Stimulated activated CD4-positive, alpha-beta T cell treated with anti-CD3 and anti-CD28 coated beads, Interleukin-15, amount 100 ng/mL, for 1 hour (primary cell): ENCODE measurements at regions not wholly inside any gene's neighbourhood (a gene's known extent, or its start where the extent isn't known, plus 50 kb on each side); places are given as distances from the start of the nearest gene placed in this dataset.
"Not testable (repeated sequence)": the region's sequence is repeated elsewhere in the genome, so short reads cannot be mapped to it uniquely, and the experiment has no call there.

ENCODE experiments used
- DNase-seq, 2 donors: peaks; one replicate each; pipeline ENCODE4 v3.0.0-alpha.2; 2020; ENCODE audit warnings: low read depth in 1 of 2, low spot score in 1 of 2

DNA sequence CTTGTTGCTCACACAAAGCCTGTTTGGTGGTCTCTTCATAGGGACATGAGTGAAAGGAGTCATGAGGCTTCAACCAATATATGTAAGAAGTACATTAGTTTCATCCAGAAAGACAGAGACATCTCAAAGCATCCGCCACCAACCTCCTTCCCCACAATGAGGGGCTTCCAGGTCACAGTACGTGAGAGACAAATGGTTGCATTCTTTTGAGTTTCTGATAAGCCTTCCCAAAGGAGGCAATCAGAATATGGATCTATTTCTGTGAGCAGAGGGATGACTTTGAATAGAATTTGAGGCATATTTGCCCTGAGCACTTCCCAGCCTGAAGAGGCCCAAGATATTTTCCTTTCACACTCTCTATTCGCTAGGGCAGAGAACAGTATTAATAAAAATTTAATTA, 931.1 kb downstream of the FAM181B start:
- no peak for DNase-seq

DNA sequence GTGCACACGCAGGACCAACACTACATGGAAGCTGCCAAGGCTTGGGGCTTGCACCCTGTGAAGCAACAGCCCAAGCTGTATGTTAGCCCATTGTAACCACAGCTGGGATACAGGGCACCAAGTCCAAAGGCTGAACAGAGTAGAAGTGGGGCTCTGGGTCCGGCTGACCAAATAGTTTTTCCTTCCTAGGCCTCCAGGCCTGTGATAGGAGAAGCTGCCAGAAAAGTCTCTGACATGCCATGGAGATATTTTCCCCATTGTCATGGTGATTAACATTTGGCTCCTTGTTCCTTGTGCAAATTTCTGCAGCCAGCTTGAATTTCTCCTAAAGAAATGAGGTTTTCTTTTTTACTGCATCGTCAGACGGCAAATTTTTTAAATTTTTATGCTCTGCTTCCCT, 941.2 kb downstream of the FAM181B start:
- DNase-seq, result no peak

DNA sequence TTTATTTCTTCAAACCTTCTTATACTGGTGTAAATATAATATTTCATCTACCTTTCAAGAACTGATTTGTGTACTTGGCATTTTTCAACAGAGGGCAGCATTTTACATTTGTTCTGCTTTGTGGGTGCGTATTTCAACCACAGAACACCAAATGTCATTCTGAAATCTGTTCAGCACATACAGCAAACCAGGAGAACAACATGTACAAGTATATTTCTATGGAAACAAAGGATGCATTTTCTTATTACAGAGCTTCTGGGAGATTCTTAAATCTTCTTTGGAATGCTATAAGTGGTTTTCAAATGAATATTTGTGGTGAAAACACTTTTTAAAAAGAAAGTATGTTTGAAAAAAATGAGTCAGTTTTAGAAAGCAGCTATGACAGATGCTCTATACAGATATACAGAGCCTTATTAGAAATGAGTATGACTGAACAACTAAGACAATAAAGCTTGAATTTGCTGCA, 946.0 kb downstream of the FAM181B start:
- no peak for DNase-seq

DNA sequence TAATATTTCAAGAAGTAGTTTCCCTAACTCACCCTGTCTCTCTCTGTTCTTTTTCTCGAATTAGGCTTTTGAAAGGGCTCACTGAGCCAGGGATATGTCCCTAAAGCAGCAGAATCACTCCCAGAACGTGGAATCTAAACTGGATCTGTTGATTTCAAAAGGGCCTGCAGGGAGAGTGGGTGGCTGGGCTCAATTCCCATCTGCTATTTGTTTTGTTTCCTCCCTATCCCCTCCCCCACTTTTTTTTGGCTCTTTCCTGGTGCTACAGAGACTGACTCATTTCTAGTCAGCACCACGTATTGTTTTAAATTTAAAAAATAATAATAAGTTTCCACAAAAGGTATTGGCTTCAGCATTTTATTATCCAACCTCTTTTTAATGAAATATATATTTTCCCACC, 961.5 kb downstream of the FAM181B start:
- DNase-seq, result no peak

DNA sequence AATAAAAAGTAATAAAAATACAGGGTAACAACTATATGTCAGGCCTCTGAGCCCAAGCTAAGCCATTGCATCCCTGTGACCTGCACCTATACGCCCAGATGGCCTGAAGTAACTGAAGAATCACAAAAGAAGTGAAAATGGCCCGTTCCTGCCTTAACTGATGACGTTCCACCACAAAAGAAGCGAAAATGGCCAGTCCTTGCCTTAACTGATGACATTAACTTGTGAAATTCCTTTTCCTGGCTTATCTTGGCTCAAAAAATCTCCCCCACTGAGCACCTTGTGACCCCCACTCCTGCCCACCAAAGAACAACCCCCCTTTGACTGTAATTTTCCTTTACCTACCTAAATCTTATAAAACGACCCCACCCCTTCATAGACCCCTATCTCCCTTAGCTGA, 963.8 kb downstream of the FAM181B start:
- not testable (repeated sequence) for DNase-seq

DNA sequence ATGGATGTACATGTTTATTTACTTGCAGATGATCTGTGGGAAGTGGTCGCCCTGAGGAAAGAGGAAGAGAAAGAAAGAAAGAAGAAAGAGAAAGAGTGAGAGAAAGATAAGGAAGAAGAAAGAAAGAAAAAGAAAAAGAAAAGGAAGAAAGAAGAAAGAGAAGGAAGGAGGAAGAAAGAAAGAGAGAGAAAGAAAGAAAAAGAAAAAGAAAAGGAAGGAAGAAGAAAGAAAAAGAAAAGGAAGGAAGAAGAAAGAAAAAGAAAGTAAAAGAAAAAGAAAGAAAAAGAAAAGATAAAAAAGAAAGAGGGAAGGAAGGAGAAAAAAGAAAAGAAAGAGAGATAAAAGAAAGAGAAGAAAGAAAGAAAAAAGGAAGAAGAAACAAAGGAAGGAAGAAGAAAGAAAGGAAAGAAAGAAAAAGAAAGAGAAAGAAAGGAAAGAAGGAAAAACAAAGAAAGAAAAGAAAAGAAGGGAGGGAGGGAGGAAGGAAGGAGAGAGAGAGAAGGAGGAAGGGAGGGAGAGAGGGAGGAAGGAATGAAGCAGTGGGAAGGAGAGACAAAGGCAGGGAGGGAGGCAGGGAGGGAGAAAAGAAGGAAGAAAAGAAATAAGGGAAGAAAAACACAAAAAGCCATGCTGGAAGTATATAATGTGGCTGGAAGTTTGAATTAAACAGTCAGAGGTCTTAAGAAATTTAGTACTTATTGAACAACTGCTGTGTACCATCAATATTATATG, 976.6 kb downstream of the FAM181B start:
- no peak for DNase-seq

DNA sequence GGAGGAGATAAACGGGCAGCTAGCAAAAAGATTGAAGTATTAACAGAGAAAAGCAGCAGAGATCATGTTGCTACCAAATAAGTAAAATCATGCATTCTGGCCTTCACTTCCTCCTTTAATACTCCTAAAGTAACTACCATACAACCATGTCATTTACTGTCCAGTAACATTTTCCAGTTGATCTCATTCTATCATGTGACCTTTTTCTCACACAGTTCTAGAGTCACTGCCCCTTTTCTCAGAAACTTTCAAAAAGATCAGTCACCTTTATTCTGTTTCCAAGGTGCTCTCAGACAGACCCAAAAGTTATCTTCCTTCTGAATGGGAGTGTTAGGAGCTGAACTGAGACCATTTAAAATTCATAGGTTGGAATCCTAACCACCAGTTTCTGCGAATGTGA, 984.4 kb downstream of the FAM181B start:
- DNase-seq, result no peak

DNA sequence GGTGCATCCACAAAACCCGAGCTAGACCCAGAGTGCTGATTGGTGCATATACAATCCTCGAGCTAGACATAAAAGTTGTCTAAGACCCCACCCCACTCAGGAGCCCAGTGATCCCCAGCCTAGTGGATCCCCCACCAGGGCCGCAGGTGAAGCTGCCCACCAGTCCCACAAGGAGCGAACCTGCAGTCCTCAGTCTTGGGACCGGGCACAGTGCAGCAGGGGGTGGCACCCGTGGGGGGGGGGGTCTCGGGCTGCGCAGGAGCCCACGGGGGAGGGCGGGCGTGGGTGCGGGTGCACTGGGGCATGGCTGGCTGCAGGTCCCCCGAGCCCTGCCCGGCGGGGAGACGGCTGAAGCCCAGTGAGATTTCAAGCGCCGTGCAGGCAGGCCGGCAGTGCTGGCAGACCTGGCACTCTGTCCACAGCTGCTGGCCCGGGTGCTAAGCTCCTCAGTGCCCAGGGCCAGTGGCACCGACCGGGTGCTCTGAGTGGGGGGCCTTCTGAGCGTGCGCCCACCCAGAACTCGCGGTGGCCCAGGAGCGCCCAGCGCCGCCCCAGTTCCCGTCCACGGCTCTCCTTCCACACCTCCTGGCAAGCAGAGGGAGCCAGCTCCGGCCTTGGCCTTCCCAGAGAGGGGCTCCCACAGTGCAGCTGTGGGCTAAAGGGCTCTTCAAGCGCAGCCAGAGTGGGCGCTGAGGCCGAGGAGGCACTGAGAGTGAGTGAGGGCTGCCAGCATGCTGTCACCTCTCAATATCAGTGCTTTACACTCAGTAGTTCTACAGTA, 989.1 kb downstream of the FAM181B start:
- DNase-seq, result no peak

DNA sequence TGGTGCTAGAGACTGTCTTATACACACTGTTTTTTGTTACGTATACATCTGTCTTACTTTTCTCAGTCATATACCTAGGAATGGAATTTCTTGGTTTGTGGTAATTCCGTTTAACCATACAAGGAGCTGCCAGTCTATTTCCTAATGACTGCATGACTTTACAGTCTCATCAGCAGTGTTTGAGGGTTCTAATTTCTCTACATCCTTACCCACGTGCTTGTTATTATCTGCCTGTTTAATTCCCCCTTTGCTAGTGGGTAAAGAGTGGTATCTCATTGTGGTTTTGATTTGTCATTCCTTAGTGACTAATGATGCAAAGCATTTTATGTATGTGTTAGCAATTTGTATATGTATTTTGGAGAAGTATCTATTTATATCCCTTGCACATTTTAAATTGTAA, 1008.0 kb downstream of the FAM181B start:
- no peak for DNase-seq

DNA sequence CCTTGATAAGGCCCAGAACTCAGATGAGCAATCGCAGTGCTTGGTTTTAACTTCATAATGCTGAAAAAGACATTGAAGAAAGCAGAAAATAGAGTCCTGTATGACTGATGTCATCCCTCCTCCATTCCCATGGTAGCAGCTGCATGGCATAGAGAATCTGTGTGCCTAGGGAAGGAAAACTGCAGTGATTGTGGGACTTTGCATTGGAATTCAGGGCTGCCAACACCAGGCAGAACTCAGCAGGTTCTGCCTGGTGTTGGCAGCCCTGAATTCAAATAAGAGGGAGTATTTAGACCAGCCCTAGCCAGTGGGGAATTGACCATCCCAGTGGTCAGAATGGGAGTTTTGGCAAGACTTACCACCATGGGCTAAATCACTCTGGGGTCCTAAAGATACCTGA, 1016.0 kb downstream of the FAM181B start:
- no peak for DNase-seq

DNA sequence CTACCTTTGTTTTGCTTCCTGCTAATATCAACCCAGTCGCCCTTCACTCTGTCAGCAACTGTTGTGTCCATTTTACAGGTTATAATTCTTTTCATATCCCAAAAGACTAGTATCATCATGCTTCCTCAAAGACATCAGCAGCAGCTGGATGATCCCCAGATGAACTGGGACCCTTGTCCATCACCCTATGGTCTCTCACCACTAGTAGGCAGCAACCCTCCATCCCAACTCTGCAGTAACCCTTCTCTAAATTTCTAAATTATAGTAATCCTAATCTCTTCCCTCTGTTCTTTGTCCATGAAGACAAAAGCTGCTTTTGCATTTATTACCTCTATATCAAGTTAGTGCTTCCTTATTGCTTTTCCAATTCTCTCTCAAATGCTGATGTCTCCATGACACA, 1025.8 kb downstream of the FAM181B start:
- no peak for DNase-seq

DNA sequence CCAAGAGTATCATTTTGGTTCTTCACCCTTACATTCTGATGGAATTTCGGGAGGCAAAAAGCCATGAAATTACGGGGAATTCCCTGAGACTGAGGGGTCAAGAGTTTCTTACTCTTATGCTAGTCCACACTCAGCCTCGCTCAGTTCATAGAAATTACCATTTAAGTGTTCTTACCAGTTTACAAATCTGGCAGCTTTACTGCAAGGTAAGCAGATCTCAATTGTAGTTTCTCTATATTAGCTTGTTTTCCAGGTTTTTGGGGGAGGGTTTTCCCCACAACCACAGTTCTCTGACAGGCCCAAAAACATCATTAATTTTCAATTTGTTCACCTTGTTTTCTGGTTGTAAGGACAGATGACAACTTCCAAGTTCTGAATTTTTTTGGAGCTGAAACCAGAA, 1028.4 kb downstream of the FAM181B start:
- DNase-seq, result no peak

DNA sequence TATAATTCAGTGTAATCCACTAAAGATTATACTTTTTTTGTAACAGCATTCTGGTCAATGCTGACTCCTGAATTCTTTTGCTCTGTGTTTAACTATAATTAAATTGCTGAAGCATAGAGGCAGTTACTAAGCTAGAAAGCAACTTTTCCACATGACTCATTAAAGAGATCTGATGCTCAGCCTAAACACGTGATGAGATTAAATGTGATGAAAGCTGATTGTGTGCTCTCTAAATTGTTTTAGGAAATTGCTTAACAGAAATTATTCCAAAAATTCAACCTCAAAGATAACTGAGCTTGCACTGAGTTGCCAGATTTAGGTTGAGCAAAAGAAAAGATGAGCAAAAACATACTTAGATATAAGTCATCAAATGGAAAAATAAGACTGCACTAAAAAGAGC, 1033.6 kb downstream of the FAM181B start:
- DNase-seq, result no peak

DNA sequence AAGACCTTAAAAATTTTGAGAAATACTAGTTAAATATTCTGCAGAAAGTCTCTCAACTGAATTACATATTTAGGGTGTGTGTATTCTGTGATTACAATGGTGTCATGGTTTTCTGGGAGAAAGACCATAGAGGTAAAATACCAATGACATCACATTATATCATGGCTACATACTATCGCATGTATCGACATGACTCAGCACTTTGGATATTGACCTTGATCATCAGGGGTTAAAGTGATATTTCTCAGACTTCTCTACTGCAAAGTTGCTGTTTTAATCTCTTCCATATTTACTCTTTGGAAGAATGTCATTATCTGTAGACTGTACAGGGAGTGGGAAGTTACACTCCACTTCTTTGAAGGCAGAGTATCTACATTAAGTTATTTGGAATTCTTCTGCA, 1046.6 kb downstream of the FAM181B start:
- DNase-seq, result no peak

DNA sequence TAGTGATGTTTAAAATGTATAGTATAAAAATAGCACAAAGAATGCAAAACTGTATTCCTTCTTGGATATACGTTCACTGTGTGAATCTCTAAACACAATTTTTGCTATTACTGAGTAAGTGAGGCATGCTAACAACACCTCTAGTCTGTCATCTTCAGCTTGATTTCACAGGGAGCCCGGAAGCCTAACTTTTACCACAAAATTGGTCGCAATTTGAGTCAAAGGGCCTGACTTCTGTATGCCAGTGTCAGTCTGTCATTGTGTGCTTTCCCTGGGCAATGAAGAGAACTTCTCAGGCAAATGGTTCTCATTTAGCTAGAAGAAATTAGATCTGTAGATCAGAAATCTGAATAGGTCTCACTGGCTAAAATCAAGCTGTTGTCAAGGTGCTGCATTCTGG, 1059.5 kb downstream of the FAM181B start:
- DNase-seq, result no peak

DNA sequence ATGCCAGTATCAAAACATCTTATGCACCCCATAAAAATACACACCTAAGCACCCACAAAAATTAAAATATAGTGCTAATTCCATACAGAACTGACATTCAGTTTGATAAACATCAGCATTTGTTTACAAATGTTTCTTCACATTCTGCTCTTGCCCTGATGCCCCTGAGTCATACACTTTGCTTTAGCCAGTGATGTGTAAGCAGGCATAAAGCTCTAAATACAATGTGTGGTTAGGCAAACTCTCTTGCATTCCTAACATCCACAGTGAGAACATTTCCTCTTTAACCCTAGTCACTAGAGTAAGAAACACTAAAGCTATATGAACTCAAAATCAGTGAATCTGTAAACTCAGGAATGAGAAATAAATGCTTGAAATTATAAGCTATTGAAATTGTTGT, 1060.7 kb downstream of the FAM181B start:
- DNase-seq, result no peak

DNA sequence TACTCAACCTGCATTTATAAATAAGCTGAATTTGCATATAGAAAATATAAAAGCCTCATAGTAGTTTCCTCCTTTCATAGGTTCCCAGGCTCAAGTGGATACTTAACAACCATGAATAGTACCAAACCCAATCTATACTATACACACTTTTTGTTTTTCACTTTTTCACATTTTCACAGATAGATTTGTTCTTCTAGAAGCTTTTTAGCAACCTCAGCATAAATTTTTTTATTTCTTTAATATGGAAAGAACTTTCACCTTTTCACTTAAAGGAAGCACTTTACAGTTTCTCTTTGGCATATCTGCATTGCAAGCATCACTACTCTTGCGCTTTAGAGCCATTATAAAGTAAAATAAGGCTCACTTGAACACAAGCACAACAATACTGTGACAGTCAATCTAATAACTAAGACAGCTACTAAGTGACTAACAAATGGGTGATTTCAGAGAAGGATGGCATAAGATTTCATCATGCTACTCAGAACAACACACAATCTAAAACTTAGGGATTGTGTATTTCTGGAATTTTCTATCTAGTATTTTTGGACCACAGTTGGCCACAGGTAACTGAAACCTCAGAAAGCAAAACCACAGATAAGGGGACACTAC, 1063.6 kb downstream of the FAM181B start:
- no peak for DNase-seq

DNA sequence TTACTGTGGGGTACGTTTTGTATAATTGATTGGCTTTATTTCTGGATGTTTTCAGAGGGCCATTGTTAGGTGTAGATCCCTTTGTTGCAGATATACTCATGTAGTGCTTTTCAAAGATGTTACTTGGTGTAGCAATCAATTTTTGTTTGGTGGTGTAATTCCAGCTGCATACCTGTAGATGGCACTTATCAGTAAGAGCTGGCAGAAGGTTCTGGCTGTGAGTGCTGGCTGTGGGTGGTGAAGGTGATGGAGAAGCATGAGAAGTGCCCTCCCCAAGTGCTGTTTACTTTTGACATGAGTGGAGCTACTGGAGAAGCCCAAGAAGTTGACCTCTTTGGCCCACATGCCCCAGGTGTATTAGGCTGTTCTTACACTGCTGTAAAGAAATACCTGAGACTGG, 1074.9 kb downstream of the FAM181B start:
- DNase-seq, result no peak

DNA sequence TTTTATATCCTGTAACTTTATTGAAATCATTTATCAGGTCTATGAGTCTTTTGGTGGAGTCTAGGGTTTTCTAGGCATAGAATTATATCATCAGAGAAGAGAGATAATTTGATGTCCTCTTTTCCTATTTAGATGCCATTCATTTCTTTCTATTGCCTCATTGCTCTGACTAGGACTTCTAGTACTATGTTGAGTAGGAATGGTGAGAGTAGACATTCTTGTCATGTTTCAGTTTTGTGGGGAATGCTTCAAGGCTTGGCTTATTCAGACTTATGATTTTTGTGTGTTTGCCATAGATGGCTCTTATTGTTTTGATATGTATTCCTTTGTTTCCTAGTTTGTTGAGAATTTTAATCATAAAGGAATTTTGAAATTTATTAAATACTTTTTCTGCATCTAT, 1078.3 kb downstream of the FAM181B start:
- no peak for DNase-seq

DNA sequence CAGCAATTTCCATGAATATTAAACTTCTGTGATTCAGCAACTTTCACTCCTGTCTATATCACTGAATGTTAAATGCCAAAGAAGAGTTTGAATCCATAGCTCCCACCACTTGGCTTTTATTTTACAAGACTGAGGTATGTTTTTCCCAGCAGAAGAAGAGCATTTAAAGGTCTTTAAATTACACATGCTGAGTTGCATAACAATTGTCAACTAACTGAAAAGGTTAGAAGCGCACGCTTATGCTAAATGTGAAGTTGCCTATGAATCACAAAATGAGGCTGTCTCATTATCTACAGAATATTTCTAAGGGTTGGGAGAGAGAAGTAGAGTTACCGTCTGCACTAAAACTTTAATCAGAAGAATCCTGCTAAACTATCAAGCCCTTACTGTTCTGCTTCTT, 1086.3 kb downstream of the FAM181B start:
- DNase-seq, result no peak

DNA sequence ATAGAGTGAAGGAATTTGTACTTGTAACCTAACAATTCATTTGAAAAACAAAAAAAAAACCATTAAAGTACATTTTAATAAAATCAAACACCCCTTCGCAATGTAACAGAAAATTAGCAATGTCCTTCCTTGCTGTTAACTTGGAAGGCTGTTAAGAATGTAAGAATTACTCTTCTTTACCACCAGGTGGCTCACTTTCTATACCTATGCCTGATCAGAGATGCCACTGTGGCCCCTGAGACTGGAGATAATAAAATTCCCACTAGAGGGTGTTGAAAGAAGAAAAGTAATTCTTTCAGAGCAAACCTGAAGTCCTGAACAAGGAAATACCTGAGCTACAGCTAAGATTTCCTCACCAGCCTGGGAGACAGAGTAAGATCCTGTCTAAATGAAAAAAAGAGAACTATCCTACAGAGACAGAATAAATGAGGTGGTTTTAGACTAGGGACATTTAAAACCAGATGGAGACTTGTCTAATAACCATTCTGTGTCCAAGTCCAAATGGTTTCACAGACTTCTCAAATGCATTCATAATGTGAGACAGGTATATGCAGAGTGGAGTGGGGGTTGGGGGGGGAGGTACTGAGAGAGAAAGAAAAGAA, 1089.3 kb downstream of the FAM181B start:
- no peak for DNase-seq

DNA sequence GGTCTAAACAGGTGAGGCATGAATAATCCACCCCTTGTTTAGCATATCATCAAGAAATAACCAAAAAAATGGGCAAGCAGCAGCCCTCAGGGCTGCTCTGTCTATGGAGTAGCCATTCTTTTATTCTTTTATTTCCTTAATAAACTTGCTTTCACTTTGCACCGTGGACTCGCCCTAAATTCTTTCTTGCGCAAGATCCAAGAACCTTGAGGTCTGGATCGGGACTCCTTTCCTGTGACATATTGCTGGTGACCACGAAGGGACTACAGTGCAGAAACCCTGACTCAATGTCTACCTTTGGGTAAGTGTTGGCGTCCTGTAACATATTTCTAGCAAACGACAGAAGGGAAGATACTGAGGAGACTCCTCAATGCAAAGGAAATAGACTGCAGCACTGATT, 1099.2 kb downstream of the FAM181B start:
- no peak for DNase-seq
